CD4-positive, alpha-beta T cell treated with Interleukin-6 for 4 hours (primary cell): ENCODE measurements at regions not wholly inside any gene's neighbourhood (a gene's known extent, or its start where the extent isn't known, plus 50 kb on each side); places are given as distances from the start of the nearest gene placed in this dataset.
"Not testable (repeated sequence)": the region's sequence is repeated elsewhere in the genome, so short reads cannot be mapped to it uniquely, and the experiment has no call there.

Experiments
- DNase-seq: peaks from one replicate; pipeline ENCODE4 v3.0.0-alpha.2; 2020; ENCODE audit warnings: mixed read lengths

DNA sequence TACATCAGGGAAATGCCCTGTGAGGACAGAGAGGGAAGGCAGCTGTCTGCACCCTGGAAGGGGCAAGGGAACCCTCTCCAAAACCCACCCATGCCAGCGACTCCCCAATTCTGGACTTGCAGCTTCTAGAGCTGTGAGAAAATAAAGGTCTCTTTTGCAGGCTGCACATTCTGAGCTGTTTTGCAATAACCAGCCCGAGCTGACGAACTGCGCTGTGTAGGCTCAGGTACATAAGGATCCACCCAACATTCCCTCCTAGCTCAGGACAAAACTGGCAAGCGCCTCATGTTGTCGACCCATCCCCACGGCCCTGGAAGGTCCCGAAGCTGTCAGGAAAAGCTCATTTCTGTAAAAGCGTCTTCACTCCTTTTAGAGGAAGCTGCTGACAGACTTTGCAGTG is 271.8 kb downstream of the CRLF2 start:
- DNase-seq = no peak

DNA sequence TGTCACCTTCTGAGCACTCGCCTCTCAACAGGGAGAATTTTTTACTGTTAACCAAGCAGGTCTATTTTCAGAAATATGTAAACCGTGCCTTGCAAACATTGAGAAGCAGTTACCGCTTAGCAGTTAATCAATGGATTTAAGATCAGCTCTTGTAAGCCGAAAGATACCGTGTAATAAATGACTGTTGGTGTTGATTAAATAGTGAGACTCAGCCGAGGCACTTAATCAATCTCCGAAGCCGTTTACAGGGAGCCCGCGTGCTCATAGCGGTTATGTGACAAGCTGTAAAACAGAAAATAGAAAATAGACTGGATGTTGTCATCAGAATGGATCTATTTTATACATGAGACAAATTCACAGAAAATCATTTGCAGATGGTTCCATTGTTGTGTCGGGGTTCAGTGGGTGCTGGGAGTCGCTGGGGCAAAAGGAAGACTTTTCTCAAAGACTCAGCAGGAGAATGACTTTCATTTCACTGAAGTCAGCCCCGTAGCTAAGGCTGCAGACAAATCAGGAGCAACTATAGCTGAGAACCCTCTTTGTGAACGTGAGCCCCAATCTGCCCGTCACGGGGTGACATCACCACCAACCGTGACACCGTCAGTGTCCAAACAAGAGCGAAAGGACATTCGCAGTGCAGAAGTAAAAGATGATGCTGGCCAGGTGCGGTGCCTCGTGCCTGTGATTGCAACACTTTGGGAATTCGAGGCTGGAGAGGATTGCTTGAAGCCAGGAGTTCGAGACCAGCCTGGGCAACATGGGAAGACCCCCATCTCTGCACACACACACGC is 275.3 kb downstream of the CRLF2 start:
- no peak for DNase-seq

DNA sequence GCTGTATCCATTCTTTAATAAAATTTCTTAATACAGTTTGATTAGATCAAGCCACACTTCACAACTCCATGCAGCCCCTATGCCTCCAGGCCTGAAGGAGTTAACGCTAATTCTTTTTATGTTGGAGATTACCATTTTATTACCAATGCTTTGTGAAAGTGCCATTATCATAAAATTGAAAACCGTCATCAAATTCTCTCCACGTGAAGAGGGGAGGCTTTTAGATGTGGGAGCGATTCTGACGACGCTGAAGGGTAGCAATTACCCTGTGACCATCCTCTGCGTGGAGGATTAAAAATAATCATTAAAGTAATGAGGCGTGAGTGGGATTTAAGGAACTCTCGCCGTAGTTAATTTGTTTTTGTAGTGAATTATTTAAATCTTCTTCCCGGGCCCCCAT is 278.8 kb downstream of the CRLF2 start:
- no peak for DNase-seq

DNA sequence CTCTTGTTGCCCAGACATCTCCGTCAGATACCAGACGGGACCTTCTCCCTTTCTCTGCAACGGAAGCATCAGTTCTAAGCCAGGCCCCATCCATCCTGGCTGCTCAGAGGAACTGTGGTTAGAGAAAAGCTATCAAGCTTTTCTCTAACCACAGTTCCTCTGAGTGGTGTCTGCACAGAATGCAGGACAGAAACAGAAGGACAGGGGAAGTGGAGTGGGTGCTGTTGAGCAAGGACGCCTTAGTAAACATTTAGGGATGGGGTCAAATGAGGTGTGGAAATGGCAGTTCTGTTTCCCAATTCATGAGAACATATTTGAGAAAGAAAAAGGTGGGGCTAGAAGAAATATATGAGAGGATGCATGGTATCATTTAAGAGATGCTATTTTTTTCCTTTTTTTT is 283.8 kb downstream of the CRLF2 start:
- DNase-seq = no peak

DNA sequence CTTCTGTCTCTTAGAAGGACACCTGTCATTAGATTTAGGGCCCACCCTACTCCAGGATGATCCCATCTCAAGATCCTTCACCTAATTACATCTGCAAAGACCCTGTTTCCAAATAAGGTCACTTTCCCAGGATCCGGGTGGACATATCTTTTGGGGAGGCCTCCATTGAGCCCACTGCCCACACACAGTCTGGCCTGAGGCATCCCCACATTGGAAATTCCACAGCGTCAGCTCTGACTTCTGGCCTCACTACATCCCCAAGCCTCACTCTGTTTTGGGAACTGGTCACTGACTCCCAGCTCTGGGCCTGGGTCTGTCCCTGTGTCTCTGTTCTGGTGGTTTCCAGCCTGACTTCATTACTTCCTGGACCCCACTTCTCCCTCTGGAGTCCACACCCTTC is 285.5 kb downstream of the CRLF2 start:
- no peak for DNase-seq

DNA sequence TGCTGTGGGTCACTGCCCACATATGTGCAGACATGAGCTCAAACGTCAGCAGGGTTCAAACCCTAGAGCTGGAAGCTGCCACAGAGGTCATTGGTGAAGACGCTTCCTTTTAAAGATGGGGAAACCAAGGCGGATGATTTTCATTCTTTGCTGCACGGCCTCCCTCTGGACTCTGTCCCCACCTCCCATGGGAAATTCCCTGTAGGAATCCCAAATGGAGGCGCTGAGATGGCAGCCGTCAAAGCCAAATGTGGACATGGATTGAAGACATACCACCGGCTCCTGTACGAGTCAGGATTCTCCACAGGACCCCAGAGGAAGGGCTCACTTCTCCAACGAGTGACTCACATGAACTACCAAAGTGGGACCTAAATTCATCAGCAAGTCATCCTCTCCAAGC is 286.4 kb downstream of the CRLF2 start:
- DNase-seq = no peak

DNA sequence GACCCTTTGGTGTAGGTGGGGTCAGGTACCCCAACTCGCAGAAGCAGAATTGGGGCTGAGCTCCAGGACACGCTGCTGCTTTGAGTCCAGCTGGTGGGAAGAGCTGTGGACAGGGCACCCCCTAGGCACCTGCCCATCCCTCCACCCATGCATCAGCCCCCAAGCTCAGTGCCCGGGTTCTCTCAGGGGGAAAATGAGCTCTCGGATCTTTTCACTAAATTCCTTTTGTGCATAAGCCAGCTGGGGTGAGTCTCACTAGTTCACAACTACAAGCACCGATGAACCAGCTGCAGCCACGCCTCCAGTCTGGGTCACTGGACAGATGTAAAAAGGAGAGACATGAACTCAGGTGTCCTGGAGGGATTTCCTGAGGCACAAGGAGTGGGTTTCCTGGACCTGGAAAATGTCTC is 286.8 kb downstream of the CRLF2 start:
- DNase-seq = no peak

DNA sequence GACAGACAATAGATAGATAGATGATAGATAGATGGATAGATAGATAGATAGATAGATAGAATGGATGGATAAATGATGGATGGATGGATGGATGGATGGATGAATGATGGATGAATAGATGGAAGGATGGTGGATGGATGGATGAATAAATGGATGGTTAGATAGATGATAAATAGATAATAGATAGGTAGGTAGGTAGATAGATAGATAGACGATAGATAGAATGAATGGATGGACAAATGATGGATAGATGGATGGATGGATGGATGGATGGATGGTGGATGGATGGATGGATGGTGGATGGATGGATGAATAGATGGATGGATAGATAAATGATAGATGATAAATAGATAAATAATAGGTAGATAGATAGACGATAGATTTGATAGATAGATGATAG is 287.4 kb downstream of the CRLF2 start:
- DNase-seq = no peak

DNA sequence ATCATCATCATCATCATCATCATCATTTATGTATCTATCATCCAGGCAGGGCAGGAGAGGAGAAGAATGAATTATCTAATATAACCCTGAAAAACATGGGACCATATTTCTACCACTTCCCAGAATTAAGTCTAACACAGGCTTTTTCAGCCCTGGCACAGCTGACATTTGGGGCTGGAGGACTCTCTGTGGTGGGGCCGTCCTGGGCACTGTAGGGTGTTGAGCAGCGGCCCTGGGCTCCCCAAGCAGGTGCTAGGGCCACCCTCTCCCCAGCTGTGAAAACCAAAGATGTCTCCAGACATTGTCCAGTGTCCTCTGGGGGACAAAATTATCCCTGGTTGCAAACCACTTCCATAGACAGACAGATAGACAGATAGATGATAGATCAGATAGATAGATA is 288.4 kb downstream of the CRLF2 start:
- DNase-seq = no peak

DNA sequence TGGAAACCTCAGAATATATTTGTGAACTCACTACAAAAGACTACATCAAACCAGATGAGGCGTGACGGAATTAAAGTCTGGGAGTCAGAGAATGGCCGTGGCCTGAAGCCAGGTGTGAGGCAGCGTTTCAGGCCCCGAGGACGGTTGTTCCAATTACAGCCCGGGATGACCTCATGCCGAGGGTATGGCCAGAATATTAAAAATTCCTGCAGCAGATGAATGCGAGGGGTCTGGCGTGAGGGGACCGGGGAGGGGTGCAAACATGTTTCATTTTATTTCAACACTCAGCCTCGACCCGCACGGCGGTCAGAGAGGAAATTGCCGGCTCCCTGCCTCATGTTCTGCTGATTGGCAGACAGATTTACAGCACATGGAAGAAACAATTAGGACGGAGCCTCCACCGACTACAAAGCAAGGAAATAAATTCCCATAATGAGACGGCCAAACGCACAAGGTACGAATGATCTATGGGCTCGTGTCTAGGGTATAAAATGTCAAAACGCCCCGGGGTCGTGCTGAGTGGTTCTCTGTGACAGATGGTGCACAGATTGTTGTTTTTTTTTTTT is 289.7 kb downstream of the SHOX start:
- no peak for DNase-seq

DNA sequence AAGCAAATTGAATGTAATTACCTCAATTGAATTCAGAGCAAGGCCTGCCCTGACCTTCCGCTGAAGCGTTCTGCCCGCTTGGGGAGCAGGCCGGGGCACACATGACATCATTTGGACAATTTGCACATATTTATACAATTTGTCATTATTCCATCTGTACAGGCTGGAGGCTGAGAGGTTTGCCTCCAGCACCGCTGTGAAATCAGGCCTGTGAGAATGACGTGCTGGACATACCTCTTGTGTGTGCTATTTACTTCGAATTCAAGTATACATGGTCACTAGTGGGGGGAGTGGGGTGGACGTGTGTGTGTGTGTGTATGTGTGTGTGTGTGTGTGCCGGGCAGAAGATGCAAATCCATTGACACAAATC is 285.6 kb downstream of the SHOX start:
- no peak for DNase-seq

DNA sequence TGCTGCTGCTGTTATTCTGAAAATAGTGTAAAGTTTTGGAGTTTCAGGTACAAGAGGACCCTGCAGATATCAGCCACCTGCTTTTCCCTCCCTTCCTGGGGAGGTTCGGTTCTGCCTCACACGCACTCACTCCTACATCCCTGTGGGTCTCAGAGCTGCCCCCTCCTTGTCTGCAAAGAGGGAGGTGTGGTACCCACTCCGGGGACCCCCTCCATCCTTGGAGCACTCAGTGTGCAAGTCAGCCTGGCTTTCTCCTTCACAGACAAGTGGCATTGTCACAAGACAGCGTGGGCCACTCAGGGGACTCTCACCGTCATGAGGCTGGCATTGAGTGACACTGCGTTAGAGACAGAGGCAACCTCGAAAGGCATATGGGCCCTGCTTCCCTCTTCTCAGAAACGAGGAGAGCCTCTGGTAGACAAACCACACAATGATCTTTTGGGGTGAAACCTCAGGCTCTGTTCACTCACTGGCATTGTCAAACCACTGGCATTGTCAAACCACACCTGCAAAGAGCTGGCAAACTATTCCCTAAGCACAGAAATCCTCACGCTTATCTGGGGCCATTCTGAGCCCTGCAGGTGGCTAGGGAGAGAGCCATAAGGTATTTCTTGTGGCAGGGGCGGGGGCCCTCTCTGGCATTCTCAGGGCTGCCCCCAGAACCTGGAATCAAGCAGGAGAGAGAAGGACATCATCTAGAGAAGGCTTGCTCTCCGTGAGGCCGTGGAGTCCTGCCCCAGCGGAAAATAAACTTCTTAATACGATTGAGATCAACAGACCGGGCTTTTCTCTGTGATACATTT is 285.0 kb downstream of the SHOX start:
- no peak for DNase-seq

DNA sequence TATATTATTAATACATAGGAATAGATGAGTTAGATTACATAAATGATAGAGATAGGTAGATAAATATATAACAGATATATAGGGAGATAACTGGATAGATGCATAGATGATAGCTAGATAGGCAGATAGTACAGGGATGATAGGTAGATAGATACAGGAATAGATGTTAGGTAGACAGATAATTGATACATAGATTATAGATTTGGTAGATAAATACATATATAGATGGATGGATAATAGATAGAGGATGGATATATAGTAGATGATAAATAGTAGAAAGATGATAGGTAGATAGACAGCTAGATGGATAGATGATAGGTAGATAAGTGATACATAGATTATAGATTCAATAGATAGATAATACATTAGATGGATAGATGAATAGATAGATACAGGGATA is 283.6 kb downstream of the SHOX start:
- no peak for DNase-seq

DNA sequence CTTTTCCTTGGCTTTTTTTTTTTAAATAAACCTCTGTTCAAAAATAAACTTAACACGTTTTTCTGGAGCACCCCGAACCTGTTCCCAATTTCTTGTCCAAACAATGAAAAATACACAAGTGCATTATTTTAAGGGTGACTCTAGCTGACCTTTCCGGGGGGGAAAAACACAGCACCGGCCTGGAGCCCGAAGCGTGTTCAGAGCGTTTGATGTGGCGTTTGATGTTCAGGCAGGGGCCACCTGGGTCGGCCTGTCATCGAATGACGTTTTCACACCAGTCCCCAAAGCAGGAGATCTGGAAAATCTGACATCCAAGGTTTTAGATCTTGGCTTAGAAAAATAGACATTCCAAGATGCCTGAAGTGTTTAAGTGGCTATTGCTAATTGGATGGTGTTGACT is 282.1 kb downstream of the SHOX start:
- no peak for DNase-seq

DNA sequence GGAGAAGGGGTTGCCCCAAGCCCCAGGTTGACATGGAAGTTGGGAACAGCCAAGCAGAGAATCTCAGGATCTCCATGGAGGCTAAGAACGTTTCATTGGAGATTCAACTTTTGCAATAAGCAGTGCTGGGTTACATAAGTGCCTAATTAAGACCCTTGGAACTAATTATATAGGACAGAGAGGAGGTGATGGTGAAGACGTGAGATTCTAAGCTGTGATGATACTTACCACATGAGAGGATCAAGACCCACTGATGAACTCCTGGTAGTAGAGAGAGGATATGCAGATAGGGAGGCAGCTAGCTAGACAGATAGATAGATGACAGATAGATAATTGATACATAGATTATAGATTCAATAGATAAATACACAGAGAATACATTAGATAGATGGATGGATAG is 278.5 kb downstream of the SHOX start:
- DNase-seq = not testable (repeated sequence)

DNA sequence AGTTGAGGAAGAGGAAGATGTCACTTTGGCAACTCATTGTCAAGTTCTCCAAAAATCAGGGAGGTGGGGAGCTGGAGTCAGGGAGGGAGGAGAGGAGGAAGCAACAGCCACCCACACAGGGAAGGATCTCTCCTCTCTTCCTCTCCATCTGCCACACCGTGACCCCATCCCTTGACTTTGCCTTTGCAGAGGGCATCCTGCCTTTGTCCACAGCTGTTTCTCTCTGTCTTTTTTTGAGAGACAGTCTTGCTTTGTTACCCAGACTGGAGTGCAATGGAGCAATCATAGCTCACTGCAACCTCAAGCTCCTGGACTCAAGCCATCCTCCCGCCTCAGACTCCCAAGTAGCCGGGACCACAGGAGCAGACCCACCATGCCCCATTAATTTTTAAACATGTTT is 276.0 kb downstream of the SHOX start:
- no peak for DNase-seq

DNA sequence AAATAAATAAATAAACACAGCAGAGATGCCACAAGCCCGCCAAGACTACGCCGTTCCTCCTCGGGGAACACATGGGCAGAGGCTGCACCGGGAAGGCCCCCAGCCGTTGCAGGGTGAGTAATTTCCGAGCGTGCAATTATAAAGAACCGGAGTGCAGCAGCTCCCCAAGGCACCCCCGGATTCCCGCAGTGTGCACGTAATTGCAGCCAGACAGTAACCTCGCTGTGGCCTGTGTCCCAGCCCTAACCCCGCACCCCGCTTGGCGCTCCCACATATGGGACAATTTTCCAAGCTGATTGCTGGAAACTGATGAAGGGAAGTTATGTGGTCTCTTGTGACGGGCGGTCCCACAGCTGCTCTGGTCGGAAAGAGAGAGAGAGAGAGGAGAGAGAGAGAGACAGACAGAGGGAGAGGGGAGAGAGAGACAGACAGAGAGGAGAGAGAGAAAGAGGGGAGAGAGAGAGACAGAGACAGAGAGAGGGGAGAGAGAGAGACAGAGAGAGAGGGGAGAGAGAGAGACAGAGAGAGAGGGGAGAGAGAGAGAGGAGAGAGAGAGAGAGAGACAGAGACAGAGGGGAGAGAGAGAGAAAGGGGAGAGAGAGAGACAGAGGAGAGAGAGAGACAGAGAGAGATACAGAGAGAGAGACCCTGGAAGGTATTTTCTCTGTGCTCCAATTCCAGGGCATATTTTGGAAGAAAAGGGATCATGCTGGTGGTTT is 275.4 kb downstream of the SHOX start:
- no peak for DNase-seq

DNA sequence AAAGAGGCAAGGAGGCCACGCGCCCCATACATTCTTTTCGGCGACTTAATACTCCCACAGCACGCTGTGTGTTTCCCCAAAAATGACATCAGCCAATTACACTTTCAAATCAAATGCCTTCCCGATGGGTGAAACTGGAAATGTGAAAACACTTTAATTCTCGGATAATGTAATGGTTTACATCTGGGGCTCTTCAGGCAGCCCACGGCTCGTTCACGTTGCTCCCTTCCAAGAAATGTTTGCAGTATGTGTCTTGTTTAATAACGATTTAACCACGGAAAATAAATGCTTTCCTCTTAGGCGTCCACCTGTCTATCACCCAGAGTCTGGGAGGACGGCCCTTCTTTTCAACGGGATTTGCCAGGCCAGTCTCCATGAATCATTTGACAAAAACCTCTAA is 272.5 kb downstream of the SHOX start:
- DNase-seq = no peak

DNA sequence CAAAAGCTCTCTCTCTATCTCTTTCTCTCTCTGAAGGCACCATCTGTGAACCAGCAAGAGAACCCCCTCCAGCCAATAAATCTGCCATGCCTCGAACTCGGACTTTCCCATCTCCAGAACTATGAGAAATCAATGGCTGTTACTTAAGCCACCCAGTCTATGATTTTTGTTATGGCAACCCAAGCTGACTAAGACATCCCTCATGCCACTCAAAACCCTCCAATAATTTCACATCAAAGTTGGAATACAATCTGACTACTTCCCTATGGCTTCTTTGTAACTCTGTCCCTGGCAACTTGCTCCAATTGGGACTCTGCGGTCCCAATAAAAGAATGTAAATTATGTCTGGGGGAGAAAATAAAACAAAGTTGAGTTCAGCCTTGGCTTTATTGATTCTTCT is 265.7 kb downstream of the SHOX start:
- no peak for DNase-seq

DNA sequence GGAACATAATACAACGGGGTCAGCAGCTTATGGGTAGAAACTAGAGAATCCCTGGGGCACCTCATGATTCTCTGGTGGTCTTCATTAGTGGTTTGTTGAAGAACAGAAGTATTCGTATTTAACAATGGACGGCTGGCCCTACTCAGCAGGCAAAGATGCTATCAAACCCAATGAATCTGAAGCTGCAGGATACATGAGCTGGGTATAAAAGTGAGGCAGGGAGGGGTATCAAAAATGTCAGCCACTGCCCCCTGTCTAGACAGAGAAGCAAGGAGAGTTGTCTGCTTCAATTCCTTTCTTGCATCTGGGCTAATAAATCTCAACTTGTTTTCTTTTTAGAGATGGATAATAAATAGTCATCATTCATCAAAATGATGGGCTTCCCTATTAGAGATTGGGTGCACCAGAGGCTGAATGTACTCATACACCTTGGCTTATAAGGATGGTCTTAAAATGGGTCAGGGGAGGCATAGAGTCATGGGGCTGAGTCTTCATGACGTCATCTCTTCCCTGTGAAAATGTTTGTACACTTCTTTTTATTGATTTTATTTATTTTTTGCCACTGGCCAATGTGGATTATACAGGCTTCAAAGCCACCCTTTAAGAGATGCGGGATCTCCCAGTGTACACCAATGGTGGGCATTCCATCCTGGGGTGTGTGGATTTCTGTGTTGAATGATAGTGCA is 259.5 kb downstream of the SHOX start:
- no peak for DNase-seq

DNA sequence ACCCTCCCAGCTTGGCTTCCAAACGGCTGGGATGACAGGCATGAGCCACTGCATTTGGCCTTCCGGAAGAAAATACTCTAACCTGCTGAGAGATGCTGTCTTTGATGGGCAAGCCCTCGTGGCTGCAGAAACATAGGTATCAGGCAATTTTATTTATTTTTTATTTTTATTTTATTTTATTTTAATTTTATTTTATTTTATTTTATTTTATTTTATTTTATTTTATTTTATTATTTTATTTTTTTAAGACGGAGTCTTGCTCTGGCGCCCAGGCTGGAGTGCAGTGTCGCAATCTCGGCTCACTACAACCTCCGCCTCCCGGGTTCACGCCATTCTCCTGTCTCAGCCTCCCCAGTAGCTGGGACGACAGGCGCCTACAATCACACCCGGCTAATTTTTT is 257.1 kb downstream of the SHOX start:
- DNase-seq = not testable (repeated sequence)

DNA sequence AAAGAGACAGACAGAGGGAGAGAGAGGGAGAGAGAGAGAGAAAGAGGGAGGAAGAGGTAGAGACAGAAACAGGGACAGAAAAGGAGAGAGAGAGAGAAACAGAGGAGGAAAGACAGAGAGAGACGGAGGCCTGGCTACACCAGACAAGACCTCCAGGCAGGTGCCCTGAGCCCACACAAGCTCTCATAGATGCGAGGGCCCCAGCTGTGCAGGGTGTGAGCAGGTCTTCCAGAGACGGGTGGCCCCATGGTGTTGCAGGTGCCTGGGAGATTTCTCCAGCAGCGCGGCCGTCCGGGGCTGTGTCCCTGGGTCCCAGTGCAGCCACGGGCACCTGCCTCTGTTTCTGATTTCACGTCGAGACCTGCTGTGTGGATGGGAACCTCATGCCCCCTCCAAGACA is 253.0 kb downstream of the SHOX start:
- no peak for DNase-seq
